WTC11 (cell line): ENCODE measurements at regions not wholly inside any gene's neighbourhood (a gene's known extent, or its start where the extent isn't known, plus 50 kb on each side); places are given as distances from the start of the nearest gene placed in this dataset.

Experiments
- ESRRA ChIP-seq: sonication (generic); formaldehyde crosslinking; IDR thresholded peaks from 2 replicates; pipeline ENCODE4 v1.8.1; 2022; ENCODE audit warnings: mild to moderate bottlenecking, missing genetic modification reagents, borderline replicate concordance
- FOXJ3 ChIP-seq: sonication (generic); formaldehyde crosslinking; IDR thresholded peaks from 2 replicates; pipeline ENCODE4 v1.9.0; 2021; ENCODE audit warnings: missing genetic modification reagents, mild to moderate bottlenecking, borderline replicate concordance
- GABPB1 ChIP-seq: sonication (generic); formaldehyde crosslinking; IDR thresholded peaks from 2 replicates; pipeline ENCODE4 v1.8.1; 2023; ENCODE audit warnings: mild to moderate bottlenecking, missing genetic modification reagents
- JUN ChIP-seq: sonication (generic); formaldehyde crosslinking; IDR thresholded peaks from 2 replicates; pipeline ENCODE4 v1.8.0; 2023; ENCODE audit warnings: mild to moderate bottlenecking, missing genetic modification reagents
- MAX ChIP-seq: sonication (generic); formaldehyde crosslinking; IDR thresholded peaks from 2 replicates; pipeline ENCODE4 v1.8.0; 2022; ENCODE audit warnings: mild to moderate bottlenecking, missing genetic modification reagents
- USF2 ChIP-seq: sonication (generic); formaldehyde crosslinking; IDR thresholded peaks from 2 replicates; pipeline ENCODE4 v1.8.1; 2023; ENCODE audit warnings: mild to moderate bottlenecking, missing genetic modification reagents, moderate library complexity
- ZNF416 ChIP-seq: fragments of 250-450 bp; sonication (Bioruptor Pico); IDR thresholded peaks from 2 replicates; pipeline ENCODE4 v1.9.0; 2021; ENCODE audit warnings: mild to moderate bottlenecking, inconsistent platforms
- ZNF423 ChIP-seq: fragments of 250-450 bp; sonication (Bioruptor Pico); IDR thresholded peaks from 2 replicates; pipeline ENCODE4 v2.1.2; 2022; ENCODE audit warnings: mild to moderate bottlenecking, moderate library complexity
- TF ChIP-seq, protein P1 (sequence below): fragments of 200-600 bp; IDR thresholded peaks from 2 replicates; pipeline ENCODE4 v1.8.0; 2022; ENCODE audit warnings: antibody characterized with exemption
- TF ChIP-seq, protein P2 (sequence below): sonication (generic); formaldehyde crosslinking; IDR thresholded peaks from 2 replicates; pipeline ENCODE4 v1.8.1; 2022; ENCODE audit warnings: low read depth, missing genetic modification reagents, borderline replicate concordance

GRCh38 chr9:21688108-21689102 is 114.0 kb upstream of the MTAP start:
- TF ChIP-seq GABPB1 (no peak), ZNF416 (CRISPR knock-in tag) (no peak), ESRRA (CRISPR knock-in tag) (no peak), MAX (CRISPR knock-in tag) (no peak), FOXJ3 (CRISPR knock-in tag) (no peak), JUN (CRISPR knock-in tag) (no peak), USF2 (CRISPR knock-in tag) (no peak), ZNF423 (CRISPR knock-in tag) (no peak)
- TF ChIP-seq, protein P1, sequence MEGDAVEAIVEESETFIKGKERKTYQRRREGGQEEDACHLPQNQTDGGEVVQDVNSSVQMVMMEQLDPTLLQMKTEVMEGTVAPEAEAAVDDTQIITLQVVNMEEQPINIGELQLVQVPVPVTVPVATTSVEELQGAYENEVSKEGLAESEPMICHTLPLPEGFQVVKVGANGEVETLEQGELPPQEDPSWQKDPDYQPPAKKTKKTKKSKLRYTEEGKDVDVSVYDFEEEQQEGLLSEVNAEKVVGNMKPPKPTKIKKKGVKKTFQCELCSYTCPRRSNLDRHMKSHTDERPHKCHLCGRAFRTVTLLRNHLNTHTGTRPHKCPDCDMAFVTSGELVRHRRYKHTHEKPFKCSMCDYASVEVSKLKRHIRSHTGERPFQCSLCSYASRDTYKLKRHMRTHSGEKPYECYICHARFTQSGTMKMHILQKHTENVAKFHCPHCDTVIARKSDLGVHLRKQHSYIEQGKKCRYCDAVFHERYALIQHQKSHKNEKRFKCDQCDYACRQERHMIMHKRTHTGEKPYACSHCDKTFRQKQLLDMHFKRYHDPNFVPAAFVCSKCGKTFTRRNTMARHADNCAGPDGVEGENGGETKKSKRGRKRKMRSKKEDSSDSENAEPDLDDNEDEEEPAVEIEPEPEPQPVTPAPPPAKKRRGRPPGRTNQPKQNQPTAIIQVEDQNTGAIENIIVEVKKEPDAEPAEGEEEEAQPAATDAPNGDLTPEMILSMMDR: no peak
- TF ChIP-seq, protein P2, sequence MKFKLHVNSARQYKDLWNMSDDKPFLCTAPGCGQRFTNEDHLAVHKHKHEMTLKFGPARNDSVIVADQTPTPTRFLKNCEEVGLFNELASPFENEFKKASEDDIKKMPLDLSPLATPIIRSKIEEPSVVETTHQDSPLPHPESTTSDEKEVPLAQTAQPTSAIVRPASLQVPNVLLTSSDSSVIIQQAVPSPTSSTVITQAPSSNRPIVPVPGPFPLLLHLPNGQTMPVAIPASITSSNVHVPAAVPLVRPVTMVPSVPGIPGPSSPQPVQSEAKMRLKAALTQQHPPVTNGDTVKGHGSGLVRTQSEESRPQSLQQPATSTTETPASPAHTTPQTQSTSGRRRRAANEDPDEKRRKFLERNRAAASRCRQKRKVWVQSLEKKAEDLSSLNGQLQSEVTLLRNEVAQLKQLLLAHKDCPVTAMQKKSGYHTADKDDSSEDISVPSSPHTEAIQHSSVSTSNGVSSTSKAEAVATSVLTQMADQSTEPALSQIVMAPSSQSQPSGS (CRISPR knock-in tag): no peak
